Ovary (tissue), 3 donors: ENCODE measurements at regions not wholly inside any gene's neighbourhood (a gene's known extent, or its start where the extent isn't known, plus 50 kb on each side); places are given as distances from the start of the nearest gene placed in this dataset.

Experiments
- CTCF ChIP-seq, 3 donors: fragments of 450-650 bp in 2 of 3; fragments of 200-600 bp in 1 of 3; IDR thresholded peaks; one replicate each; pipeline versions ENCODE4 v1.5.1 to v1.8.0; 2016 to 2022; ENCODE audit warnings: antibody characterized with exemption in 3 of 3, mild to moderate bottlenecking in 1 of 3
- EP300 ChIP-seq: sonication (generic); formaldehyde crosslinking; IDR thresholded peaks from one replicate; pipeline ENCODE4 v1.6.1; 2017; ENCODE audit warnings: antibody characterized with exemption
- POLR2A ChIP-seq: fragments of 450-650 bp; IDR thresholded peaks from one replicate; pipeline ENCODE4 v1.6.1; 2017; ENCODE audit warnings: antibody characterized with exemption, mild to moderate bottlenecking, moderate library complexity
- donor health status: DM: no; HTN: no; CAD: no.

GRCh38 chr14:97975962-97976361 lies 1178.8 kb downstream of the VRK1 start:
- TF ChIP-seq CTCF (IDR thresholded peaks at IDR 0.05) (no peak), POLR2A (no peak), EP300 (no peak)
